Thymus (tissue), 11 donors: ENCODE measurements at regions not wholly inside any gene's neighbourhood (a gene's known extent, or its start where the extent isn't known, plus 50 kb on each side); places are given as distances from the start of the nearest gene placed in this dataset.
"Not testable (repeated sequence)": the region's sequence is repeated elsewhere in the genome, so short reads cannot be mapped to it uniquely, and the experiment has no call there.

ENCODE experiments used
- DNase-seq, 9 donors: peaks; one replicate each; pipeline ENCODE4 v3.0.0-alpha.2; 2013; ENCODE audit warnings: low spot score in 9 of 9, low read depth in 6 of 9, missing footprints in 1 of 9
- H3K27ac ChIP-seq, 2 donors: one replicate each; pipeline ENCODE4 v1.5.1; 2013; ENCODE audit warnings: control low read depth in 1 of 2, low read depth in 1 of 2, low read length in 1 of 2, mild to moderate bottlenecking in 1 of 2, moderate library complexity in 1 of 2
- H3K27me3 ChIP-seq, 2 donors: one replicate each; pipeline ENCODE4 v1.5.1; 2013; ENCODE audit warnings: low read length in 1 of 2; ENCODE audit not compliant: control insufficient read depth in 2 of 2, insufficient read depth in 1 of 2
- H3K36me3 ChIP-seq, 2 donors: one replicate each; pipeline ENCODE4 v1.5.1; 2013; ENCODE audit warnings: low read length in 1 of 2, mild to moderate bottlenecking in 1 of 2, moderate library complexity in 1 of 2; ENCODE audit not compliant: control insufficient read depth in 2 of 2, insufficient read depth in 2 of 2
- H3K4me1 ChIP-seq, 2 donors: one replicate each; pipeline ENCODE4 v1.5.1; 2013; ENCODE audit warnings: low read length in 2 of 2; ENCODE audit not compliant: control insufficient read depth in 2 of 2, insufficient read depth in 2 of 2
- H3K4me3 ChIP-seq, 2 donors: one replicate each; pipeline ENCODE4 v1.5.1; 2013; ENCODE audit warnings: low read length in 2 of 2, control low read depth in 1 of 2, mild to moderate bottlenecking in 1 of 2
- H3K9me3 ChIP-seq, 2 donors: one replicate each; pipeline ENCODE4 v1.5.1; 2013; ENCODE audit warnings: low read length in 1 of 2, mild to moderate bottlenecking in 1 of 2; ENCODE audit not compliant: control insufficient read depth in 2 of 2, insufficient read depth in 1 of 2
- WGBS: extraction: QIAGEN DNeasy Blood & Tissue Kit; methylation state at CpG from one replicate; pipeline ENCODE4 v1.1.7; 2013; 5-methylcytosine and 5-hydroxymethylcytosine counted together
- donor health status: healthy.

- DNase-seq, H3K4me1 ChIP-seq, H3K27ac ChIP-seq, H3K27me3 ChIP-seq, H3K9me3 ChIP-seq, H3K36me3 ChIP-seq, H3K4me3 ChIP-seq: not testable (repeated sequence)
- 98% methylated on average over 29 of the region's 29 CpGs for WGBS
These were observed 700.8 kb upstream of the NRP1 start for GRCh38 chr10:34035241-34035790.

- no peak for DNase-seq
These were observed 698.6 kb upstream of the NRP1 start for GRCh38 chr10:34033078-34033477.

GRCh38 chr10:34032564-34032963, 698.1 kb upstream of the NRP1 start:
- H3K27me3 ChIP-seq = no peaks in the 10 kb centered on the region
- DNase-seq = no peak
- H3K27ac ChIP-seq = no peak overlapping the region
- 100% methylated on average over 3 of the region's 3 CpGs for WGBS
- peaks cover 0 to 7% of the 10 kb centered on the region in 2 donors for H3K9me3 ChIP-seq
- H3K36me3 ChIP-seq = no peaks in the 10 kb centered on the region
- H3K4me3 ChIP-seq = no peak overlapping the region
- H3K4me1 ChIP-seq = no peaks in the 10 kb centered on the region

More at GRCh38 chr10:34033078-34033477, 698.6 kb upstream of the NRP1 start:
- peaks cover 0 to 7% of the 10 kb centered on the region in 2 donors for H3K9me3 ChIP-seq
- H3K27me3 ChIP-seq = no peaks in the 10 kb centered on the region
- H3K4me3 ChIP-seq = no peak overlapping the region
- H3K27ac ChIP-seq = no peak overlapping the region
- no peaks in the 10 kb centered on the region for H3K4me1 ChIP-seq
- 93% methylated on average over 5 of the region's 5 CpGs for WGBS
- no peaks in the 10 kb centered on the region for H3K36me3 ChIP-seq

GRCh38 chr10:34031400-34031799, 696.9 kb upstream of the NRP1 start:
- Histone ChIP-seq H3K4me1 (no peaks in the 10 kb centered on the region), H3K27me3 (no peaks in the 10 kb centered on the region), H3K27ac (no peak overlapping the region), H3K36me3 (no peaks in the 10 kb centered on the region), H3K4me3 (no peak overlapping the region), H3K9me3 (peaks cover 0 to 7% of the 10 kb centered on the region in 2 donors)
- no peak for DNase-seq
- WGBS = 89% methylated on average over 3 of the region's 3 CpGs

GRCh38 chr10:34029455-34029854, 695.0 kb upstream of the NRP1 start:
- WGBS = 94% methylated on average over 10 of the region's 10 CpGs
- H3K36me3 ChIP-seq = no peaks in the 10 kb centered on the region
- H3K4me1 ChIP-seq = no peaks in the 10 kb centered on the region
- H3K27ac ChIP-seq = no peak overlapping the region
- H3K9me3 ChIP-seq = peaks cover 0 to 5% of the 10 kb centered on the region in 2 donors
- H3K4me3 ChIP-seq = no peak overlapping the region
- DNase-seq = no peak
- H3K27me3 ChIP-seq = no peaks in the 10 kb centered on the region

DNA sequence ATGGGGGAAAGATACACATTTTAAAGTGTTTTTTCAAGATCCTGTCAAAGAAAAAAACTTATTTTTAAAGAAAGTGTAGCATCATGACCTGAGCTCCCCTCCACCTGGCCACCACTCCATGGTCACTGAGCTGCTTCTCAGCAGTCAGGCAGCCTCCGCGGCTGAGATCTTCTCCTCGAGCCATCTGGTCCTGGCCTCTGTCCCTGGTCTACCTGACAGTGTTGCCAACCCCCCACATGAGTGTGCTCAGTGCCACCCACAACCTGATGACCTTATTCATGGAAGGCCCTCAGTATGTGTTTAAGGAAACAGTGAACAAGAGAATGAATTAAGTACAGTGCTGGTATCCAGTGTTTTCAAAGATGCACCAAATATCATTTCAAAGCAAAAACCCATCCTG, 694.5 kb upstream of the NRP1 start:
- Histone ChIP-seq H3K4me3 (no peak overlapping the region), H3K27ac (no peak overlapping the region), H3K36me3 (no peaks in the 10 kb centered on the region), H3K27me3 (no peaks in the 10 kb centered on the region), H3K9me3 (peaks cover 0 to 5% of the 10 kb centered on the region in 2 donors), H3K4me1 (no peaks in the 10 kb centered on the region)
- 97% methylated on average over 3 of the region's 3 CpGs for WGBS
- DNase-seq = no peak

DNA sequence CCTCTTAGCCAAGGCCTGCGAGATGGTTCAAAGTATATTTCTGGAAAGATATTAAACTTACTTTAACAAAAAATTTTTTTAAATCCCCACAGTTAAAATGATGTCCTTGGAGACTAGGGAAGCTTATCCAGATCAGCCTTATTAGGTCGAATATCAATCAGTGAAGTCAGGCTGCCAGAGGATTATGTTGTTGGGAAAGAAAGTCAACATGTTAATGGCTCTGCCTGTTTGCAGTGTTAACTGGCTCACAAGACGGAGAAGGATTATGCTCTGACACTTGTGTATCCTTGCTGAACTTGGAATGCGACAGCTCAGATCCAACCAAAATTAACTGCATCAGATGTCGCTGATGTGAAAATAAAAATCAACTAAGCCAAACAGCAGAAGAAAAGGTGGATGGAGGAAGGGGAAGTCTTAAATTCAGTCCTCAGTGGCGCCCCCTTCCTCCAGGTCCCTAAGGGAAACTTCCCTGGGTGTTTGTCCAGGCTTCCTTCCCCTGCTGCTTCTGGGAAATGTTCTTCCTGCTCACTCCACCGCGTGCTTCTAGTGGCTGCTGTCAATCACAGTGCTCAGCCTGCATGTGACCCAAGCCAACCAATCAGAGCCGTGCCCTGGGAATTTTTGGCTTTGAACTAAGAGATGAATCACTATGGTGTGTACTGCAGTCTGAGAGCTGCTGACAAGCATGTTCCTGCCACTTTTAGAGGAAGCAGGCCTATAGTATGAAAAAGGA, 690.4 kb upstream of the NRP1 start:
- no peaks in the 10 kb centered on the region for H3K4me1 ChIP-seq
- no peak for DNase-seq
- H3K27me3 ChIP-seq = no peaks in the 10 kb centered on the region
- H3K9me3 ChIP-seq = peaks cover 0 to 5% of the 10 kb centered on the region in 2 donors
- WGBS = 80% methylated on average over 9 of the region's 9 CpGs
- no peak overlapping the region for H3K4me3 ChIP-seq
- no peak overlapping the region for H3K27ac ChIP-seq
- H3K36me3 ChIP-seq = no peaks in the 10 kb centered on the region

DNA sequence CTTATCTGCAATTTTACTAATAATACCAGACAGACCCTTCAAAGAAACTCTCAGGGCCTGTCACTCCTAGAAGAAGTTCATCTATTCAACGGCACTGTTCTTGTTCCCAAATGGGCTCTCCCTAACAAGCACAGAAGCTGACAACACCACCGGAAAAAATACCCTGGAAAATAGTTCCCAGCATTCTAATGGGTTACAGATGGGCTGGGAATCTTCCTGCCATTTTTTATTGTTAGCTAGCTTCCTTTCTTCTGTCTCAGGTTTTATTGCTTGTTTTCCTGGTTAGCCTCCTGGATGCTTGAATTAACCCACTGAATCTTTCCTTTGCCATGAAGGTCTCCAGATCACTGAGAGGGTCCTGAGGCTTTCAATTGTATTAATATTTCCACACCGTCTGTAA, 689.8 kb upstream of the NRP1 start:
- no peak overlapping the region for H3K27ac ChIP-seq
- no peaks in the 10 kb centered on the region for H3K4me1 ChIP-seq
- 94% methylated on average over 3 of the region's 3 CpGs for WGBS

DNA sequence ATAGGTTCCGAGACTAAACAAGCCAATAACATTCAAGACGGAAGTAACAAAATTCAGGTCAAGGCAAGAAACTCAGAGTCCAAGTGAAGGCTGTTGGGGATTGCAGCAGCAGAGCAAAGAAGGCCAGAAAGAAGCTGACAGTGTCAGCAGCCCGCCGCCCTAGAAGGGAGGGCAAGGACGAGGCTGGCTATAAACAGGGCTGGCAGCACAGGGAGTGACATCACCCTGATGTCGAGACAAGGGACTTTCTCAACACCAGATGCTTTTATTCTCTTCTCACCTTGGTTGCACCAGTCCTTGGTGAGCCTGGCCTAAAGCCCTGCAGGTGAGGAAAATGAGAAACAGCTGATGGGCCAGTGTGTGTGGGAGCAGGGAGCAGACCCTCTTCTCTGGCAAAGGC, 687.7 kb upstream of the NRP1 start:
- DNase-seq = no peak

More for the DNA sequence above, 689.8 kb upstream of the NRP1 start:
- H3K27me3 ChIP-seq = no peaks in the 10 kb centered on the region
- no peak for DNase-seq
- no peak overlapping the region for H3K4me3 ChIP-seq
- no peaks in the 10 kb centered on the region for H3K36me3 ChIP-seq
- H3K9me3 ChIP-seq = peaks cover 0 to 5% of the 10 kb centered on the region in 2 donors

More for the DNA sequence above, 687.7 kb upstream of the NRP1 start:
- WGBS = 90% methylated on average over 6 of the region's 6 CpGs
- Histone ChIP-seq H3K27me3 (no peaks in the 10 kb centered on the region), H3K9me3 (peaks cover 0 to 5% of the 10 kb centered on the region in 2 donors), H3K4me1 (no peaks in the 10 kb centered on the region), H3K4me3 (no peak overlapping the region), H3K27ac (no peak overlapping the region), H3K36me3 (no peaks in the 10 kb centered on the region)
